Stimulated activated CD8-positive, alpha-beta memory T cell treated with anti-CD3 and anti-CD28 coated beads, Interleukin-12 subunit alpha, Interleukin-12 subunit beta, amount 100 ng/mL, for 24 hours (primary cell): ENCODE measurements at regions not wholly inside any gene's neighbourhood (a gene's known extent, or its start where the extent isn't known, plus 50 kb on each side); places are given as distances from the start of the nearest gene placed in this dataset.
A peak's percentile ranks its signal among the peaks of the same experiment; 100 is the strongest.

Experiments
- DNase-seq: peaks from one replicate; pipeline ENCODE4 v3.0.0-alpha.2; 2020; ENCODE audit errors: extremely low read depth

- no peak for DNase-seq
These were observed 504.0 kb downstream of the SHQ1 start for GRCh38 chr3:72344236-72344635.

GRCh38 chr3:72343078-72343477, 505.2 kb downstream of the SHQ1 start:
- no peak for DNase-seq

GRCh38 chr3:72342450-72342849, 505.8 kb downstream of the SHQ1 start:
- DNase-seq = no peak

GRCh38 chr3:72341920-72342319, 506.3 kb downstream of the SHQ1 start:
- no peak for DNase-seq

- DNase-seq = no peak
These were observed 506.9 kb downstream of the SHQ1 start for GRCh38 chr3:72341380-72341770.

- no peak for DNase-seq
These were observed 507.5 kb downstream of the SHQ1 start for GRCh38 chr3:72340476-72341379.

- no peak for DNase-seq
These were observed 508.2 kb downstream of the SHQ1 start for GRCh38 chr3:72340056-72340455.

- no peak for DNase-seq
These were observed 508.6 kb downstream of the SHQ1 start for GRCh38 chr3:72339670-72340030.

- DNase-seq = peak; percentile 47
These were observed 509.1 kb downstream of the SHQ1 start for GRCh38 chr3:72338942-72339669.

GRCh38 chr3:72338082-72338941, 509.9 kb downstream of the SHQ1 start:
- DNase-seq = peak; percentile 22

GRCh38 chr3:72337480-72337855, 510.8 kb downstream of the SHQ1 start:
- DNase-seq = no peak

GRCh38 chr3:72336821-72337479, 511.3 kb downstream of the SHQ1 start:
- DNase-seq = no peak

- DNase-seq = no peak
These were observed 512.1 kb downstream of the SHQ1 start for GRCh38 chr3:72336114-72336651.

- DNase-seq = no peak
These were observed 512.7 kb downstream of the SHQ1 start for GRCh38 chr3:72335458-72336095.

GRCh38 chr3:72334681-72335457, 513.4 kb downstream of the SHQ1 start:
- DNase-seq = no peak

- DNase-seq = no peak
These were observed 515.6 kb downstream of the SHQ1 start for GRCh38 chr3:72332689-72333088.

- DNase-seq = no peak
These were observed 516.2 kb downstream of the SHQ1 start for GRCh38 chr3:72332036-72332435.

GRCh38 chr3:72331076-72331475, 517.2 kb downstream of the SHQ1 start:
- DNase-seq = no peak

- DNase-seq = no peak
These were observed 518.9 kb downstream of the SHQ1 start for GRCh38 chr3:72329354-72329753.

GRCh38 chr3:72328755-72329277, 519.4 kb downstream of the SHQ1 start:
- no peak for DNase-seq
